ENCODE measurements at regions not wholly inside any gene's neighbourhood (a gene's known extent, or its start where the extent isn't known, plus 50 kb on each side); places are given as distances from the start of the nearest gene placed in this dataset.
A peak's percentile ranks its signal among the peaks of the same experiment; 100 is the strongest.
"Not testable (repeated sequence)": the region's sequence is repeated elsewhere in the genome, so short reads cannot be mapped to it uniquely, and the experiment has no call there.

DNA sequence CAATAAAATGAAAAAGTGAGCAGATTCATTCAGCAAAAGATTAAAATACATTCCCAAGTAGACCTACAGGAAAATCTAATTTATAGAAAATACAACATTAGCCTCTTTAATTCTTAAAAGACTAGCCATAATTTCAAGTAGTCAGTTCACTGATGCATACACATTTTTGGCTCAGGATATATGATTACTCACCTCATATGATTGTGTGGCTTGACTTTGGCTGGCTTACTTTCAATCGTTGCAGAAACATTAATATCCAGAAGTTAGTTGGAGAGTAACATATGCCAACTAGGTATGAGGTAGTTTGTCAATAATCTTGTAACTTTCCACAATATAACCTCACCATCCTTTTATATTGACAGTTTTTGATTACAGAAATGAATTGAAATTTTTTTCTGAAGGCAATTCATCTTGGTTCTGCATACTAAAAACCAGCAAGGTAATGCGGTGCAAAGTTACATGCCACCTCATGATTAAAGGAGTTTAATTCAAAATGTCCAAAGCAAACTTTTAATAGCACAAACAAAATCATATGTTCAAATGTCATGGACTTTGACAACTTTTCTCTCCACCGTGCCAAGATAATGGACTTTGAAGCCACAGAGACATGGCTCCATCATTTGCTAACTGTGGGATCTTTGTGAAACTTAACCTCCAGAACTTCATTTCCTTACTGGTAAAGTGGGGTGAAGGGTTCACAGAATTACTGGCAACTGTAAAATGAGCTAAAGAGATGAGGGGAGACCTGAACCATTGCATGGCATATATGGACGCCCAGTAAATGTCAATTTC lies 76.6 kb upstream of the PAM start:
- DNase-seq (ENCODE audit: low read depth): peak; percentile 68
- no peak overlapping the region for H3K4me3 ChIP-seq (ENCODE audit: low read depth, low read length)
- TF ChIP-seq, protein P1, sequence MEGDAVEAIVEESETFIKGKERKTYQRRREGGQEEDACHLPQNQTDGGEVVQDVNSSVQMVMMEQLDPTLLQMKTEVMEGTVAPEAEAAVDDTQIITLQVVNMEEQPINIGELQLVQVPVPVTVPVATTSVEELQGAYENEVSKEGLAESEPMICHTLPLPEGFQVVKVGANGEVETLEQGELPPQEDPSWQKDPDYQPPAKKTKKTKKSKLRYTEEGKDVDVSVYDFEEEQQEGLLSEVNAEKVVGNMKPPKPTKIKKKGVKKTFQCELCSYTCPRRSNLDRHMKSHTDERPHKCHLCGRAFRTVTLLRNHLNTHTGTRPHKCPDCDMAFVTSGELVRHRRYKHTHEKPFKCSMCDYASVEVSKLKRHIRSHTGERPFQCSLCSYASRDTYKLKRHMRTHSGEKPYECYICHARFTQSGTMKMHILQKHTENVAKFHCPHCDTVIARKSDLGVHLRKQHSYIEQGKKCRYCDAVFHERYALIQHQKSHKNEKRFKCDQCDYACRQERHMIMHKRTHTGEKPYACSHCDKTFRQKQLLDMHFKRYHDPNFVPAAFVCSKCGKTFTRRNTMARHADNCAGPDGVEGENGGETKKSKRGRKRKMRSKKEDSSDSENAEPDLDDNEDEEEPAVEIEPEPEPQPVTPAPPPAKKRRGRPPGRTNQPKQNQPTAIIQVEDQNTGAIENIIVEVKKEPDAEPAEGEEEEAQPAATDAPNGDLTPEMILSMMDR (IDR thresholded peaks at IDR 0.05; ENCODE audit: insufficient read depth, low read length): no peak

DNA sequence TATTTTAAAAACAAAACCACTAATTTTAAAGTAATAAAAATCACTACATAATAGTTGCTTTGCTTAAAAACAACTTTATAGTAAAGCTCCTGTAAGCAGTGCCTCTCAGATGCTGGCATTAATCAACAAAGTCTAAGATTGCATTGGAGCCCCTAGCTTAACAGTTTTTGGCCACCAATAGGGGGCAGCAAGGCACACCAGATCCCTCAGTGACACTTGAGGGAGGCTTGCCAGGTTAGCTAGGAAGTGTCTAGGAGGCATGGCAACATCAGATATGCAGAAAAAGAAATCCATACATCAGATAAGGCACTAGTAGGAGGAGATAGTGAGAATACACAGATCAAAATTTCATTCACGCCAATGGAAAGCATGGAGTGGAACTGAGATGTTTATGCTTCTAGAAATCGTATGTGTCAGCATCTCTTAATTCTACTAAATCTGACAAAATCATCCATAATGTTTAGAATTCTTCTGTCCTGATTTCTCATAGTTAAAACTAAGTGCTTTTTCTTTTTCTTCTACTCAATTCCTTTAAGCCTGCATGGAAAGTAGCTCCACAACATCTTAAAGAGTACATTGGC lies 73.6 kb upstream of the PAM start:
- peak; percentile 81 for DNase-seq (ENCODE audit: low read depth)
- TF ChIP-seq, protein P1 (IDR thresholded peaks at IDR 0.05; ENCODE audit: insufficient read depth, low read length): peak; percentile 81
- no peak overlapping the region for H3K4me3 ChIP-seq (ENCODE audit: low read depth, low read length)

DNA sequence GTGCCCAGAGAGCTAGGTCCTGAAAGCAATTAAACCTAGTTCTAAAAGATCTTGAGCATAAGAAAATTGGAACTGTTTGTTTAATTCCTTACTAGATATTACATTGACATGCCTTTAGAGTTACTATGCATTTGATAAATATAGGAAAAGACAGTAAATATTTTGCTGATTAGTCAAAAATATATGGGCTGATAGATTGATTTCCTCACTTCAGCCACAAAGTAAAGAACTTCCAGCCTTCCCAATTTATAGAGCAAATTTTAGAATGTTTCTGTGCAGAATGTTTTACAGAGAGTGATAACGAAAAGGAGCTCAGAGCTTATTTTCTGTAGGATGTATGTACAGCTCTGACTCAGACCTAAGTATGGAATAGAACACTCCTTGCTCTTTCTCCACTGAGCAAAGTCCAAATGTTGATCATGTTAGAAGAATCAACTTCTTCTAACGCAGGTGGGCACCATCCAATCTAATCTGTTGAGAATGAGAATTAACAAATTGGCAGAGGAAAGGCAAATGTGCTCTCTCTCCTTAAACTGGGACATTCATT lies 72.9 kb upstream of the PAM start:
- H3K4me3 ChIP-seq (ENCODE audit: low read depth, low read length): no peak overlapping the region
- no peak for DNase-seq (ENCODE audit: low read depth)
- TF ChIP-seq, protein P1 (IDR thresholded peaks at IDR 0.05; ENCODE audit: insufficient read depth, low read length): no peak

DNA sequence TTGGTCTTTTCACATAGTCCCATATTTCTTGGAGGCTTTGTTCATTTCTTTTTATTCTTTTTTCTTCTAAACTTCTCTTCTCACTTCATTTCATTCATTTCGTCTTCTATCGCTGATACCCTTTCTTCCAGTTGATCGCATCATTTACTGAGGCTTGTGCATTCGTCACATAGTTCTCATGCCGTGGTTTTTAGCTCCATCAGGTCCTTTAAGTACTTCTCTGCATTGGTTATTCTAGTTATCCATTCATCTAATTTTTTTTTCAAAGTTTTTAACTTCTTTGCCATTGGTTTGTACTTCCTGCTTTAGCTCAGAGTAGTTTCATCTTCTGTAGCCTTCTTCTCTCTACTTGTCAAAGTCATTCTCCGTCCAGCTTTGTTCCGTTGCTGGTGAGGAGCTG lies 67.0 kb upstream of the PAM start:
- not testable (repeated sequence) for H3K4me3 ChIP-seq (ENCODE audit: low read depth, low read length); DNase-seq (ENCODE audit: low read depth)

DNA sequence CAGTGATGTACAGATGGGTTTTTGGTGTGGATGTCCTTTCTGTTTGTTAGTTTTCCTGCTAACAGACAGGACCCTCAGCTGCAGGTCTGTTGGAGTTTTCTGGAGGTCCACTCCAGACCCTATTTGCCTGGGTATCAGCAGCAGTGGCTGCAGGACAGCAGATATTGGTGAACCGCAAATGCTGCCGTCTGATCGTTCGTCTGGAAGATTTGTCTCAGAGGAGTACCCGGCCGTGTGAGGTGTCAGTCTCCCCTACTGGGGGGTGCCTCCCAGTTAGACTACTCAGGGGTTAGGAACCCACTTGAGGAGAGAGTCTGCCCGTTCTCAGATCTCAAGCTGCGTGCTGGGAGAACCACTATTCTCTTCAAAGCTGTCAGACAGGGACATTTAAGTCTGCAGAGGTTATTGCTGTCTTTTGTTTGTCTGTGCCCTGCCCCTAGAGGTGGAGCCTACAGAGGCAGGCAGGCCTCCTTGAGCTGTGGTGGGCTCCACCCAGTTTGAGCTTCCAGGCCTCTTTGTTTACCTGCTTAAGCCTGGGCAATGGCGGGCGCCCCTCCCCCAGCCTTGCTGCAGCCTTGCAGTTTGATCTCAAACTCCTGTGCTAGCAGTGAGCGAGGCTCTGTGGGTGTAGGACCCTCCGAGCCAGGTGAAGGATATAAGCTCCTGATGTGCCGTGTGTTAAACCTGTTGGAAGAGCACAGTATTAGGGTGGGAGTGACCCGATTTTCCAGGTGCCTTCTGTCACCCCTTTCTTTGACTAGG lies 66.3 kb upstream of the PAM start:
- not testable (repeated sequence) for H3K4me3 ChIP-seq (ENCODE audit: low read depth, low read length); DNase-seq (ENCODE audit: low read depth)

DNA sequence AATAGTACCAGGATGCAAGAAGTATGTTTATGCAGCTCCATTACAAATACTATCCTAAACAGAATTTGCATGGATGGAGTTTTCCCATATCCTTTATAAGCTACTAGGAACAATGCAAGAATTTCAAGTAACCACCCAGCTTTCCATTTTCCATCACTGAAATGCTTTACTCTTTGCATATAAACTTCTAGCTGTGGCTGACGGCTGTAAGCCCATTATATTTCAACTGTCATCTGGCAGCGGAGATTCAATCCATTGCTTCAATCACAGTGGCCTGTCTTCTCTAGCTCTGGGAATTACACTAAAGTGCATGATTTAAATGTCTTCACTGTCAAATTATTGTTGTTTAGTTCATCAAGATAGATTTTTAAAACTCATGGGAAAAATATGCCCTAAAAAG lies 64.2 kb upstream of the PAM start:
- TF ChIP-seq, protein P1 (IDR thresholded peaks at IDR 0.05; ENCODE audit: insufficient read depth, low read length): no peak
- H3K4me3 ChIP-seq (ENCODE audit: low read depth, low read length): no peak overlapping the region

DNA sequence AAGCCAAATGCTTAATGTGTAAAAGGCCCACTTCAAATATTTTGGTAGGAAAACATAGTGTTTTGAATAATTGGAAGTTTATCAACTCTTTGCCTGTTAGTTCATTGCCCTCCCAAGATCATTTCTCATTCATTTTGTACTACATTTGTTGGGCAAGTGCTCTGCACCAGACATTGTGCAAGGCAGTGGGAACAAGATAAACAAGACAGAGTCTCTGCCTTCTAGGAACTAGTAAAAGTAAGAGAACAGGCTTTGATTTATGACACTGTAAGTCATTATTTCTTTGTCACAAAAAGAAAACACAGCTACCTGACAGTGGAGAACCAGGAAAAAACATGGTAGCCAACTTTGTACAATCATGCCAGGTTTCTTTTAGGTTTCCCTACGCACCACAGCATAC lies 63.7 kb upstream of the PAM start:
- no peak for DNase-seq (ENCODE audit: low read depth)
- TF ChIP-seq, protein P1 (IDR thresholded peaks at IDR 0.05; ENCODE audit: insufficient read depth, low read length): no peak
- no peak overlapping the region for H3K4me3 ChIP-seq (ENCODE audit: low read depth, low read length)

More for the DNA sequence above, 64.2 kb upstream of the PAM start:
- DNase-seq (ENCODE audit: low read depth): no peak

All from fibroblast of the aortic adventitia (primary cell).